Tibial artery (tissue), 4 donors: ENCODE measurements at regions not wholly inside any gene's neighbourhood (a gene's known extent, or its start where the extent isn't known, plus 50 kb on each side); places are given as distances from the start of the nearest gene placed in this dataset.

Source experiments
- DNase-seq, 2 donors: peaks; one replicate each; pipeline ENCODE4 v3.0.0-alpha.2; 2019
- H3K27ac ChIP-seq, 2 donors: fragments of 200-600 bp; sonication (generic) in 1 of 2; 1 replicate in 1 of 2; 2 replicates in 1 of 2; pipeline ENCODE4 v1.5.1; 2018 to 2019; ENCODE audit warnings: mild to moderate bottlenecking in 1 of 2
- H3K27me3 ChIP-seq, 2 donors: fragments of 200-600 bp; sonication (generic) in 1 of 2; one replicate each; pipeline versions ENCODE4 v1.5.1 to v1.6.0; 2016 to 2019
- H3K36me3 ChIP-seq, 3 donors: fragments of 200-600 bp; sonication (generic) in 2 of 3; one replicate each; pipeline ENCODE4 v1.5.1; 2016 to 2019; ENCODE audit warnings: mild to moderate bottlenecking in 2 of 3
- H3K4me1 ChIP-seq, 4 donors: fragments of 200-600 bp; sonication (generic) in 2 of 4; 1 replicate in 3 of 4; 2 replicates in 1 of 4; pipeline ENCODE4 v1.5.1; 2016 to 2019
- H3K4me3 ChIP-seq, 2 donors: fragments of 200-600 bp; sonication (generic) in 1 of 2; 1 replicate in 1 of 2; 2 replicates in 1 of 2; pipeline ENCODE4 v1.5.1; 2018 to 2019; ENCODE audit warnings: mild to moderate bottlenecking in 2 of 2
- H3K9me3 ChIP-seq, 3 donors: fragments of 200-600 bp; sonication (generic) in 1 of 3; one replicate each; pipeline ENCODE4 v1.5.1; 2016 to 2019
- CTCF ChIP-seq, 2 experiments: fragments of 200-600 bp in 1 of 2; fragments of 450-650 bp in 1 of 2; IDR thresholded peaks; one replicate each; pipeline ENCODE4 v1.5.1; 2017 to 2019; ENCODE audit warnings: antibody characterized with exemption in 2 of 2, mild to moderate bottlenecking in 1 of 2, moderate library complexity in 1 of 2
- intact Hi-C: fragments of 100-400 bp; cut with DNase I; formaldehyde crosslinking; loops from one replicate; pipeline ENCODE4 v1.15.0; 2023; ENCODE audit warnings: low total_unique reads

GRCh38 chr1:170326186-170326585 lies 180.4 kb downstream of the NTMT2 start:
- no peak for TF ChIP-seq CTCF (IDR thresholded peaks at IDR 0.05)
- Histone ChIP-seq H3K27ac (no peak overlapping the region), H3K4me1 (no peaks in the 10 kb centered on the region), H3K27me3 (no peaks in the 10 kb centered on the region), H3K4me3 (no peak overlapping the region), H3K9me3 (no peaks in the 10 kb centered on the region), H3K36me3 (no peaks in the 10 kb centered on the region)
- no peak for DNase-seq
- intact Hi-C loops: no loop called here

- intact Hi-C loops: no loop called here
- no peak for DNase-seq
- Histone ChIP-seq H3K4me1 (no peaks in the 10 kb centered on the region), H3K36me3 (no peaks in the 10 kb centered on the region), H3K4me3 (no peak overlapping the region), H3K27me3 (no peaks in the 10 kb centered on the region), H3K27ac (no peak overlapping the region), H3K9me3 (no peaks in the 10 kb centered on the region)
- no peak for TF ChIP-seq CTCF (IDR thresholded peaks at IDR 0.05)
These were observed 187.0 kb downstream of the NTMT2 start for GRCh38 chr1:170332801-170333200.

- Histone ChIP-seq H3K27me3 (no peaks in the 10 kb centered on the region), H3K36me3 (no peaks in the 10 kb centered on the region), H3K27ac (no peak overlapping the region), H3K4me1 (peaks cover 0 to 10% (median 0%) of the 10 kb centered on the region in 4 donors), H3K4me3 (no peak overlapping the region), H3K9me3 (no peaks in the 10 kb centered on the region)
- TF ChIP-seq CTCF (IDR thresholded peaks at IDR 0.05): no peak
- intact Hi-C loops: no loop called here
- no peak for DNase-seq
These were observed 191.7 kb downstream of the NTMT2 start for GRCh38 chr1:170337413-170337994.

- Histone ChIP-seq H3K4me3 (no peak overlapping the region), H3K9me3 (no peaks in the 10 kb centered on the region), H3K36me3 (no peaks in the 10 kb centered on the region), H3K27ac (no peak overlapping the region), H3K4me1 (peaks cover 0 to 10% (median 0%) of the 10 kb centered on the region in 4 donors), H3K27me3 (no peaks in the 10 kb centered on the region)
- no peak for TF ChIP-seq CTCF (IDR thresholded peaks at IDR 0.05)
- no peak for DNase-seq
- intact Hi-C loops: no loop called here
These were observed 192.4 kb upstream of the GORAB start for GRCh38 chr1:170339534-170339933.

- no peak for TF ChIP-seq CTCF (IDR thresholded peaks at IDR 0.05)
- intact Hi-C loops: no loop called here
- no peak overlapping the region for H3K27ac ChIP-seq
These were observed 191.7 kb upstream of the GORAB start for GRCh38 chr1:170340308-170340707.

More at GRCh38 chr1:170340308-170340707, 191.7 kb upstream of the GORAB start:
- Histone ChIP-seq H3K36me3 (no peaks in the 10 kb centered on the region), H3K27me3 (no peaks in the 10 kb centered on the region), H3K4me3 (no peak overlapping the region), H3K9me3 (no peaks in the 10 kb centered on the region), H3K4me1 (peaks cover 0 to 10% (median 0%) of the 10 kb centered on the region in 4 donors)
- no peak for DNase-seq
